Progenitor cell of endocrine pancreas (in vitro differentiated cells): ENCODE measurements at regions not wholly inside any gene's neighbourhood (a gene's known extent, or its start where the extent isn't known, plus 50 kb on each side); places are given as distances from the start of the nearest gene placed in this dataset.

ENCODE experiments used
- DNase-seq: peaks from one replicate; pipeline ENCODE4 v3.0.0; 2021; ENCODE audit warnings: low spot score; ENCODE audit not compliant: unreplicated experiment
- H3K27ac Mint-ChIP-seq: 2 replicates; pipeline ENCODE4 v1.8.0; 2021; ENCODE audit warnings: mild to moderate bottlenecking, moderate library complexity, mixed read lengths
- H3K27me3 Mint-ChIP-seq: 2 replicates; pipeline ENCODE4 v1.8.0; 2021; ENCODE audit warnings: mixed read lengths
- H3K36me3 Mint-ChIP-seq: 2 replicates; pipeline ENCODE4 v1.8.0; 2022; ENCODE audit warnings: mixed read lengths; ENCODE audit not compliant: insufficient read depth
- H3K4me1 Mint-ChIP-seq: 2 replicates; pipeline ENCODE4 v1.8.0; 2021; ENCODE audit warnings: low read depth, mixed read lengths
- H3K4me3 Mint-ChIP-seq: 2 replicates; pipeline ENCODE4 v1.8.0; 2021; ENCODE audit warnings: low read depth, mild to moderate bottlenecking, moderate library complexity, mixed read lengths
- H3K9me3 Mint-ChIP-seq: 2 replicates; pipeline ENCODE4 v1.8.0; 2021; ENCODE audit warnings: low read depth, mixed read lengths
- TF ChIP-seq, protein P1 (sequence below): fragments of 200-600 bp; sonication (generic); IDR thresholded peaks from one replicate; pipeline ENCODE4 v1.5.0; 2021; ENCODE audit warnings: antibody characterized with exemption, mild to moderate bottlenecking; ENCODE audit not compliant: unreplicated experiment

DNA sequence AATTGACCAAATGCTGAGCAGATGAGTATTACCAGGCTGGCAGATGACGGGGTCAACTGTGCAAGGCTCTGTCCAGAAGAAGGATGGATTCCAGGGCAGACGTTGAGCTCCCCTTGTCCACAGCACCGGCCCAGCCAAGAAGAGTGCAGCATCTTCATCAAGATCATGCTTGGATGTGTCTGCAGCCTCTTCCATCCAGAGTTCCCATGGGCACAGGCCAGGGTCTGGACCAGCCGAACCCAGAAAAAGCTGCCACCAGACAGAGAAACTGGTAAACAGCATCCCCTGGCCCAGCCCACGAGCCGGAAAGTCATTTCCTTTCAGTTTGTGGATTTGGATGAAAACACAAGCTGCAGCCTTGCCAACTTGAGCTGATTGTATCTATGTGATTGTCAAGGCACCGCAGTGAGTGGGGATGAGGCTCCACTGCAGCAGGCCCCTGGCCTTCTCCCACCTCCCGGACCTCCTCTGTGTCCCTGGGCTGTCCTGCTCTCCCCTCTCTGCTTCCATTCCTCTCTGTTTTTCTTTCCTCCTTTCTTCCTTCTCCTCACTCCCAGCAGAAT is 321.8 kb downstream of the TCERG1L start:
- Mint-ChIP-seq H3K4me3 (no peak overlapping the region), H3K36me3 (no peaks in the 10 kb centered on the region), H3K27me3 (peaks cover 3% of the 10 kb centered on the region), H3K27ac (no peak overlapping the region), H3K4me1 (no peaks in the 10 kb centered on the region), H3K9me3 (no peaks in the 10 kb centered on the region)
- TF ChIP-seq, protein P1, sequence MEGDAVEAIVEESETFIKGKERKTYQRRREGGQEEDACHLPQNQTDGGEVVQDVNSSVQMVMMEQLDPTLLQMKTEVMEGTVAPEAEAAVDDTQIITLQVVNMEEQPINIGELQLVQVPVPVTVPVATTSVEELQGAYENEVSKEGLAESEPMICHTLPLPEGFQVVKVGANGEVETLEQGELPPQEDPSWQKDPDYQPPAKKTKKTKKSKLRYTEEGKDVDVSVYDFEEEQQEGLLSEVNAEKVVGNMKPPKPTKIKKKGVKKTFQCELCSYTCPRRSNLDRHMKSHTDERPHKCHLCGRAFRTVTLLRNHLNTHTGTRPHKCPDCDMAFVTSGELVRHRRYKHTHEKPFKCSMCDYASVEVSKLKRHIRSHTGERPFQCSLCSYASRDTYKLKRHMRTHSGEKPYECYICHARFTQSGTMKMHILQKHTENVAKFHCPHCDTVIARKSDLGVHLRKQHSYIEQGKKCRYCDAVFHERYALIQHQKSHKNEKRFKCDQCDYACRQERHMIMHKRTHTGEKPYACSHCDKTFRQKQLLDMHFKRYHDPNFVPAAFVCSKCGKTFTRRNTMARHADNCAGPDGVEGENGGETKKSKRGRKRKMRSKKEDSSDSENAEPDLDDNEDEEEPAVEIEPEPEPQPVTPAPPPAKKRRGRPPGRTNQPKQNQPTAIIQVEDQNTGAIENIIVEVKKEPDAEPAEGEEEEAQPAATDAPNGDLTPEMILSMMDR = no peak
- DNase-seq = no peak

DNA sequence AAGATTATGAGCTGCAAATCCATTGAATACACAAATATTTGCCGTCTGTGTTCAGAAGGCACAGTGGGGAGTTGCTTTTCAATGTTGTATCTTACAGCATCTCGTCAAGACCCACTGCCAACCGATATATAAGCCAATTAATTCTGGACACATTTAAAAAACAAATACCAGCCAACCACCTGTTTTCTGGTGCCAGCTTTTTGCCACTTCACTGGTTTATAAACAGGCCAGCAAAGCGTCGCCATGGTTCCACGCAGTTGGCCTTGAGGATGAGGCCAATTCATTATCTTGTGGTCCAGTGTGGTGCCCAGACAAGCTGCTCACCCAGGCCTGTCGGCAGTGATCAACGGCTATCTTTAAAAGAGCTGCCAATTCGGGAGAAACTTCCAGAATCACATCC is 321.0 kb downstream of the TCERG1L start:
- Mint-ChIP-seq H3K4me1 (no peaks in the 10 kb centered on the region), H3K27ac (no peak overlapping the region), H3K4me3 (no peak overlapping the region), H3K36me3 (no peaks in the 10 kb centered on the region), H3K27me3 (peaks cover 3% of the 10 kb centered on the region), H3K9me3 (no peaks in the 10 kb centered on the region)
- TF ChIP-seq, protein P1 = no peak
- no peak for DNase-seq

DNA sequence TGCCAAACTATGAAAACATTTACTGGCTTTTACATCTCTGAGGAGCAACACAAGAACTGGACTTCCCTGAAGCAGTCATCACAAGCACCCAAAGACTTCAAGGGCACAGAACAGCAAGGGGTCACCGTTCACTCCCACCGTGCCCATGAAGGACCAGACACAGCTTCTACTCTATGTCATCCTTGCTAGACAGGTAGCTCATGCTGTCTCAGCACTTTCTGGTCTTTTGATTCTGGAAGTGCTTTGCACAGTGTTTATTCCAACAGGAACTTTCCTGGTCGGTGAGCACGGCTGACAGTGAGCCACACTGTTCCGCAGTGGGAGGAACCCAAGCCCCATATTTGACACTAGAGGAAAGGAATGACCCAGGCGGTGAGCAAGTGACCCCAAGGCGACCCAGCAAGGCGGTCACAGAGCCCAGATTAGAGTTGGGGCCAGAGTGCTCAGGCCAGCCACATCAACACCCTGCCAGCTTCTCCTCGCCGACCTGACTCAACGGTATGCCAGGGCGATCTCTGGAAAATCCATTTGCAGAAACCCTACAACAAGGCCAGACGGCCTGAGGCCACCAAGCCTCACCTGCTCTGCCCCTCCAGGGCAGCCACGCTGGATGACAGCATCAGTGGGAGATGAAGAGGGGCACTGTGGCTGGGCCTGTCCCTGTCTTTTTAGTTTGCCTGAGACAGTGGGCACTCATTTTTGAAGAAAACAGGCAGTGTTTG is 318.6 kb downstream of the TCERG1L start:
- no peak for DNase-seq
- no peaks in the 10 kb centered on the region for H3K36me3 Mint-ChIP-seq
- no peaks in the 10 kb centered on the region for H3K4me1 Mint-ChIP-seq
- H3K9me3 Mint-ChIP-seq = no peaks in the 10 kb centered on the region
- TF ChIP-seq, protein P1 = no peak
- peaks cover 12% of the 10 kb centered on the region for H3K27me3 Mint-ChIP-seq
- no peak overlapping the region for H3K27ac Mint-ChIP-seq
- no peak overlapping the region for H3K4me3 Mint-ChIP-seq

GRCh38 chr10:130993612-130994011 is 317.9 kb downstream of the TCERG1L start:
- Mint-ChIP-seq H3K4me3 (no peak overlapping the region), H3K36me3 (no peaks in the 10 kb centered on the region), H3K27me3 (peaks cover 12% of the 10 kb centered on the region), H3K9me3 (no peaks in the 10 kb centered on the region), H3K4me1 (no peaks in the 10 kb centered on the region), H3K27ac (no peak overlapping the region)
- DNase-seq = no peak
- TF ChIP-seq, protein P1 = no peak

- peaks cover 12% of the 10 kb centered on the region for H3K27me3 Mint-ChIP-seq
- no peaks in the 10 kb centered on the region for H3K4me1 Mint-ChIP-seq
- H3K4me3 Mint-ChIP-seq = no peak overlapping the region
- H3K36me3 Mint-ChIP-seq = no peaks in the 10 kb centered on the region
- DNase-seq = no peak
- H3K27ac Mint-ChIP-seq = no peak overlapping the region
- TF ChIP-seq, protein P1 = no peak
- H3K9me3 Mint-ChIP-seq = no peaks in the 10 kb centered on the region
Observed at GRCh38 chr10:130994191-130994590, 317.3 kb downstream of the TCERG1L start.
